ENCODE measurements at regions not wholly inside any gene's neighbourhood (a gene's known extent, or its start where the extent isn't known, plus 50 kb on each side); places are given as distances from the start of the nearest gene placed in this dataset.

GRCh38 chr5:20660588-20660987 is 672.6 kb upstream of the CDH18 start:
- Histone ChIP-seq H2AFZ (no peak overlapping the region), H3K4me1 (ENCODE audit: insufficient read depth) (no peaks in the 10 kb centered on the region), H3K36me3 (ENCODE audit: low read depth) (no peaks in the 10 kb centered on the region), H3K9ac (no peak overlapping the region), H3K4me2 (ENCODE audit: unreplicated experiment) (no peak overlapping the region), H3K27me3 (replicated peaks; ENCODE audit: insufficient read depth) (no peaks in the 10 kb centered on the region), H3K79me2 (ENCODE audit: insufficient read depth) (no peaks in the 10 kb centered on the region), H3K9me3 (ENCODE audit: low read depth) (no peaks in the 10 kb centered on the region), H3K4me3 (no peak overlapping the region), H3F3A (ENCODE audit: insufficient read depth) (no peaks in the 10 kb centered on the region), H3K27ac (no peak overlapping the region), H4K20me1 (ENCODE audit: insufficient read depth) (no peaks in the 10 kb centered on the region), H3K9me2 (ENCODE audit: insufficient read depth) (no peaks in the 10 kb centered on the region)
- 25 to 28% methylated on average over 3 of the region's 3 CpGs for WGBS, 2 experiments (ENCODE audit: low coverage in 1 of 2, low lambda C conversion rate in 2 of 2, missing lambda C conversion rate in 2 of 2)
- in situ Hi-C loops (cut with MboI) = no loop called here
- TF ChIP-seq EZH2phosphoT487 (IDR thresholded peaks at IDR 0.05; ENCODE audit: insufficient read depth, low read depth) (no peak), EZH2 (IDR thresholded peaks at IDR 0.05; ENCODE audit: insufficient read depth, poor library complexity, severe bottlenecking) (no peak)
- no peak for DNase-seq

DNA sequence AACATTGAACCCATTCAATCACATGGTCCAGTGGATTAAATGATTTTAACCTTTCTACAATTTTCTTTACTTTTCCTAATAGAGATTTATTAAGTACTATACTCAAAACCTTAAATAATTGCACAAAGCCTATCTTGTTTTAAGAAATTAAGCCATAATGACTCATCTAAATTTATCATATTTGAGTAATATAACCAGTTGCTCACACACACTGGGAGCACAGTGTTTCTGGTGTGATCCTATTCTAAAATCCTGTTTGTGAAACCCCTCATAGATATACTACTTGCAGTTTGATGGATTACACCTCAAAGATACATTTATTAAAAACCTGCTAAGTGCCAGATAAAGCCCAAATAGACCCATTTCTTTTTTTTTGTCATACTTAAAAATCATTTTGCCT is 668.3 kb upstream of the CDH18 start:
- Histone ChIP-seq H4K20me1 (ENCODE audit: insufficient read depth) (no peaks in the 10 kb centered on the region), H3K9me2 (ENCODE audit: insufficient read depth) (no peaks in the 10 kb centered on the region), H3K4me1 (ENCODE audit: insufficient read depth) (no peaks in the 10 kb centered on the region), H3K27me3 (replicated peaks; ENCODE audit: insufficient read depth) (no peaks in the 10 kb centered on the region), H3K4me2 (ENCODE audit: unreplicated experiment) (no peak overlapping the region), H3K36me3 (ENCODE audit: low read depth) (no peaks in the 10 kb centered on the region), H3K79me2 (ENCODE audit: insufficient read depth) (no peaks in the 10 kb centered on the region), H3K9me3 (ENCODE audit: low read depth) (no peaks in the 10 kb centered on the region), H3F3A (ENCODE audit: insufficient read depth) (no peaks in the 10 kb centered on the region), H3K9ac (no peak overlapping the region), H3K4me3 (no peak overlapping the region), H2AFZ (no peak overlapping the region), H3K27ac (no peak overlapping the region)
- in situ Hi-C loops (cut with MboI) = no loop called here
- TF ChIP-seq EZH2 (IDR thresholded peaks at IDR 0.05; ENCODE audit: insufficient read depth, poor library complexity, severe bottlenecking) (no peak), EZH2phosphoT487 (IDR thresholded peaks at IDR 0.05; ENCODE audit: insufficient read depth, low read depth) (no peak)
- DNase-seq = no peak

- H3K27ac ChIP-seq = no peak overlapping the region
- H4K20me1 ChIP-seq (ENCODE audit: insufficient read depth) = no peaks in the 10 kb centered on the region
- H3K9me2 ChIP-seq (ENCODE audit: insufficient read depth) = no peaks in the 10 kb centered on the region
- H3K4me3 ChIP-seq = no peak overlapping the region
- no peaks in the 10 kb centered on the region for H3K27me3 ChIP-seq (replicated peaks; ENCODE audit: insufficient read depth)
- 26% methylated on average over 4 of the region's 4 CpGs for WGBS, 2 experiments (ENCODE audit: low coverage in 1 of 2, low lambda C conversion rate in 2 of 2, missing lambda C conversion rate in 2 of 2)
- TF ChIP-seq EZH2 (IDR thresholded peaks at IDR 0.05; ENCODE audit: insufficient read depth, poor library complexity, severe bottlenecking) (no peak), EZH2phosphoT487 (IDR thresholded peaks at IDR 0.05; ENCODE audit: insufficient read depth, low read depth) (no peak)
- no peaks in the 10 kb centered on the region for H3F3A ChIP-seq (ENCODE audit: insufficient read depth)
- DNase-seq = no peak
- no peak overlapping the region for H3K9ac ChIP-seq
- in situ Hi-C loops (cut with MboI) = no loop called here
- H3K4me2 ChIP-seq (ENCODE audit: unreplicated experiment) = no peak overlapping the region
- no peaks in the 10 kb centered on the region for H3K9me3 ChIP-seq (ENCODE audit: low read depth)
- no peaks in the 10 kb centered on the region for H3K4me1 ChIP-seq (ENCODE audit: insufficient read depth)
- no peaks in the 10 kb centered on the region for H3K36me3 ChIP-seq (ENCODE audit: low read depth)
- no peaks in the 10 kb centered on the region for H3K79me2 ChIP-seq (ENCODE audit: insufficient read depth)
- H2AFZ ChIP-seq = no peak overlapping the region
Measured at GRCh38 chr5:20655211-20655610, 667.2 kb upstream of the CDH18 start.

DNA sequence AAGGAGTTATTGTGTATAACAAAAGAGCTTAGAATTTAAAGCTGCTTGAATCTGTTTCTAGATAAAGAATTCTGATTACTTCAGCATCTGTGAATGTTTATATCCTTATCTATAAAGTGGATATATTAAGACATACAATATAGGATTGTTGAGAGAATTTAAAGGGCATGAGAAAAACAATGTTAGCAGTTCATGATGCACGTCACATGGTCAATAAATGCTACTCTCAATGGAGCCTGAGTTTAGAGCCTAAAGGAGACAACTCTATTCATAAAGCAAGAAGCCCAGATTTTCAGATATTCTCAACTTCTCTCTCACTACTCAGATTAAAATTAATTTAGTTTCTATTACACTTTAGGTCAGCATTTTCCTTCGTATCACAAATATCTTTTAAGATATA is 666.7 kb upstream of the CDH18 start:
- no peak overlapping the region for H3K27ac ChIP-seq
- H3K4me2 ChIP-seq (ENCODE audit: unreplicated experiment) = no peak overlapping the region
- no peaks in the 10 kb centered on the region for H4K20me1 ChIP-seq (ENCODE audit: insufficient read depth)
- no peaks in the 10 kb centered on the region for H3K27me3 ChIP-seq (replicated peaks; ENCODE audit: insufficient read depth)
- H3K79me2 ChIP-seq (ENCODE audit: insufficient read depth) = no peaks in the 10 kb centered on the region
- H3K9ac ChIP-seq = no peak overlapping the region
- H3K4me1 ChIP-seq (ENCODE audit: insufficient read depth) = no peaks in the 10 kb centered on the region
- H3K36me3 ChIP-seq (ENCODE audit: low read depth) = no peaks in the 10 kb centered on the region
- no peak for TF ChIP-seq EZH2 (IDR thresholded peaks at IDR 0.05; ENCODE audit: insufficient read depth, poor library complexity, severe bottlenecking)
- no peak for TF ChIP-seq EZH2phosphoT487 (IDR thresholded peaks at IDR 0.05; ENCODE audit: insufficient read depth, low read depth)
- WGBS, 2 experiments (ENCODE audit: low coverage in 1 of 2, low lambda C conversion rate in 2 of 2, missing lambda C conversion rate in 2 of 2) = 4 to 13% methylated on average over 2 of the region's 2 CpGs
- no peaks in the 10 kb centered on the region for H3K9me3 ChIP-seq (ENCODE audit: low read depth)
- no peaks in the 10 kb centered on the region for H3F3A ChIP-seq (ENCODE audit: insufficient read depth)
- H3K9me2 ChIP-seq (ENCODE audit: insufficient read depth) = no peaks in the 10 kb centered on the region
- H3K4me3 ChIP-seq = no peak overlapping the region
- in situ Hi-C loops (cut with MboI) = no loop called here
- no peak for DNase-seq
- no peak overlapping the region for H2AFZ ChIP-seq

DNA sequence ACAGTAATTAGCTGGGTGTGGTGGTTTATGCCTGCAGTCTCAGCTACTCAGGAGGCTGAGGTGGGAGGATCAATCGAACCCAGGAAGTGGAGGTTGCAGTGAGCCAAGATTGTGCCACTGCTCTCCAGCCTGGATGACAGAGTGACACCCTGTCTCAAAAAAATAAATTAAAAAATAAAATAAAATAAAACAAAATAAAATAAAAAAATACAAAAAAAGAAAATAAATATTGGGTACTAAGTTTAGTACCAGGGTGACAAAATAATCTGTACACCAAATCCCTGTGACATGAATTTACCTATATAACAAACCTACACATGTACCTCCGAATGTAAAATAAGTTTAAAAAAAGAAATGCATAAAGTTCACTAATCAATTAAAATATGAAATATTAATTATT is 666.0 kb upstream of the CDH18 start:
- Histone ChIP-seq H3K9ac (no peak overlapping the region), H3F3A (ENCODE audit: insufficient read depth) (no peaks in the 10 kb centered on the region), H3K27me3 (replicated peaks; ENCODE audit: insufficient read depth) (no peaks in the 10 kb centered on the region), H3K9me2 (ENCODE audit: insufficient read depth) (no peaks in the 10 kb centered on the region), H3K79me2 (ENCODE audit: insufficient read depth) (no peaks in the 10 kb centered on the region), H3K9me3 (ENCODE audit: low read depth) (no peaks in the 10 kb centered on the region), H4K20me1 (ENCODE audit: insufficient read depth) (no peaks in the 10 kb centered on the region), H3K27ac (no peak overlapping the region), H3K36me3 (ENCODE audit: low read depth) (no peaks in the 10 kb centered on the region), H2AFZ (no peak overlapping the region), H3K4me3 (no peak overlapping the region), H3K4me1 (ENCODE audit: insufficient read depth) (no peaks in the 10 kb centered on the region), H3K4me2 (ENCODE audit: unreplicated experiment) (no peak overlapping the region)
- in situ Hi-C loops (cut with MboI) = no loop called here
- no peak for DNase-seq
- TF ChIP-seq EZH2 (IDR thresholded peaks at IDR 0.05; ENCODE audit: insufficient read depth, poor library complexity, severe bottlenecking) (no peak), EZH2phosphoT487 (IDR thresholded peaks at IDR 0.05; ENCODE audit: insufficient read depth, low read depth) (no peak)
- 14 to 17% methylated on average over 2 of the region's 2 CpGs for WGBS, 2 experiments (ENCODE audit: low coverage in 1 of 2, low lambda C conversion rate in 2 of 2, missing lambda C conversion rate in 2 of 2)
